ENCODE measurements at regions not wholly inside any gene's neighbourhood (a gene's known extent, or its start where the extent isn't known, plus 50 kb on each side); places are given as distances from the start of the nearest gene placed in this dataset.

- TF ChIP-seq CTCF (conservative IDR thresholded peaks at IDR 0.05; ENCODE audit: low read length) (no peak), EZH2phosphoT487 (IDR thresholded peaks at IDR 0.05; ENCODE audit: borderline replicate concordance, low read depth, low read length) (no peak)
Observed at GRCh38 chr1:169019419-169020058, 87.0 kb upstream of the ATP1B1 start.
